ENCODE measurements at regions not wholly inside any gene's neighbourhood (a gene's known extent, or its start where the extent isn't known, plus 50 kb on each side); places are given as distances from the start of the nearest gene placed in this dataset.

DNA sequence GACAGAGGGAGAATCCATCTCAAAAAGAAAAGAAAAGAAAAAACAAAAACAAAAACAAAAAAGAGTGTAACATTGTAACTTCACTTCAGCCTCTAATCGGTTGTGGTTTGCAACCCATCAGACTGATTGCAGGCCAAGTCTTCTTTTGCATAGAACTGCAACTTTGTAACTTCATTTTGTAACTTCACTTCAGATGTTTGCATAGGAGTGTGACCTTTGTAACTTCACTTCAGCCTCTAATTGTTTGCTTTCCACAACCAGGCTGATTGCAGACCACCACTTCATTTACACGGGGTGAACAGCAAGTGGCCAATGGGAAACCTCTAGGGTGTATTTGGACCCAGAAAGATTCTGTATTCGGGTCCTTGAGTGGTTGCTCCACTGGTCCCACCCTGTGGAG lies 79.1 kb upstream of the CHMP2B start:
- ATAC-seq = no peak
- TF ChIP-seq, protein P1, sequence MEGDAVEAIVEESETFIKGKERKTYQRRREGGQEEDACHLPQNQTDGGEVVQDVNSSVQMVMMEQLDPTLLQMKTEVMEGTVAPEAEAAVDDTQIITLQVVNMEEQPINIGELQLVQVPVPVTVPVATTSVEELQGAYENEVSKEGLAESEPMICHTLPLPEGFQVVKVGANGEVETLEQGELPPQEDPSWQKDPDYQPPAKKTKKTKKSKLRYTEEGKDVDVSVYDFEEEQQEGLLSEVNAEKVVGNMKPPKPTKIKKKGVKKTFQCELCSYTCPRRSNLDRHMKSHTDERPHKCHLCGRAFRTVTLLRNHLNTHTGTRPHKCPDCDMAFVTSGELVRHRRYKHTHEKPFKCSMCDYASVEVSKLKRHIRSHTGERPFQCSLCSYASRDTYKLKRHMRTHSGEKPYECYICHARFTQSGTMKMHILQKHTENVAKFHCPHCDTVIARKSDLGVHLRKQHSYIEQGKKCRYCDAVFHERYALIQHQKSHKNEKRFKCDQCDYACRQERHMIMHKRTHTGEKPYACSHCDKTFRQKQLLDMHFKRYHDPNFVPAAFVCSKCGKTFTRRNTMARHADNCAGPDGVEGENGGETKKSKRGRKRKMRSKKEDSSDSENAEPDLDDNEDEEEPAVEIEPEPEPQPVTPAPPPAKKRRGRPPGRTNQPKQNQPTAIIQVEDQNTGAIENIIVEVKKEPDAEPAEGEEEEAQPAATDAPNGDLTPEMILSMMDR (IDR thresholded peaks at IDR 0.05) = no peak

GRCh38 chr3:87147562-87147961 lies 79.5 kb upstream of the CHMP2B start:
- no peaks in the 10 kb centered on the region for H3K9me3 ChIP-seq
- no peak overlapping the region for H3K4me3 ChIP-seq
- WGBS, 3 donors = 83 to 88% (median 88%) methylated on average over 8 of the region's 8 CpGs
- H3K36me3 ChIP-seq (ENCODE audit: insufficient read depth in 1 of 2, low read depth in 1 of 2) = no peaks in the 10 kb centered on the region
- no peaks in the 10 kb centered on the region for H3K27me3 ChIP-seq (ENCODE audit: insufficient read depth in 3 of 3, low read length in 2 of 3)
- no peaks in the 10 kb centered on the region for H3K4me1 ChIP-seq
- TF ChIP-seq, protein P1 (IDR thresholded peaks at IDR 0.05) = no peak
- ATAC-seq (no peak), DNase-seq (no peak)
- intact Hi-C loops (cut with DNase I) = no loop called here
- H3K27ac ChIP-seq = no peak overlapping the region

More for the DNA sequence above, 79.1 kb upstream of the CHMP2B start:
- no peaks in the 10 kb centered on the region for H3K9me3 ChIP-seq
- 79 to 84% (median 81%) methylated on average over 3 of the region's 3 CpGs for WGBS, 3 donors
- intact Hi-C loops (cut with DNase I) = no loop called here
- no peak for DNase-seq
- H3K4me3 ChIP-seq = no peak overlapping the region
- H3K4me1 ChIP-seq = no peaks in the 10 kb centered on the region
- no peak overlapping the region for H3K27ac ChIP-seq
- H3K36me3 ChIP-seq (ENCODE audit: insufficient read depth in 1 of 2, low read depth in 1 of 2) = no peaks in the 10 kb centered on the region
- H3K27me3 ChIP-seq (ENCODE audit: insufficient read depth in 3 of 3, low read length in 2 of 3) = no peaks in the 10 kb centered on the region

DNA sequence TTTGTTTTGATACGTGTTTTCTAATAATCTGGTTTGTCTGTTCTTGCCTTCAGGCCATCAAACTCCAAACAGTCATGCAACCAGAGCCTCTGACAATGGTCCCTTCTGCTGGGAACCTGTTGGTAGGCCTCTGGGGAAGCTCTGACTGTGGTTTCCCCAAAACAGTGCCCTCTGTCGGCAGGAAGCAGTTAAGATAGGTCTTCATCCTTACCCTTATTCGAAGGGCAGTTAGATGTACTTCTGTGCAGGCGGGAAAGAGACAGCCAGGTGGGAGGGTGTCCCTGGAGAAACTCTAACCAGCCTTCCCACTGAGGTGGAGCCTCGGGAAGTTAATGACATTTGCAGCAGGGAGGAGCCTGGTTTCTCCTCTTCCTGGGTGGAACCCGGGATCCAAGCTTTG lies 81.6 kb upstream of the CHMP2B start:
- TF ChIP-seq, protein P1 (IDR thresholded peaks at IDR 0.05) = no peak
- H3K4me3 ChIP-seq = no peak overlapping the region
- no peak for ATAC-seq
- H3K36me3 ChIP-seq (ENCODE audit: insufficient read depth in 1 of 2, low read depth in 1 of 2) = no peaks in the 10 kb centered on the region
- peaks cover 0 to 2% (median 0%) of the 10 kb centered on the region in 3 donors for H3K27me3 ChIP-seq (ENCODE audit: insufficient read depth in 3 of 3, low read length in 2 of 3)
- 52 to 63% (median 54%) methylated on average over 6 of the region's 6 CpGs for WGBS, 3 donors
- no peaks in the 10 kb centered on the region for H3K4me1 ChIP-seq
- intact Hi-C loops (cut with DNase I) = no loop called here
- no peak for DNase-seq
- H3K27ac ChIP-seq = no peak overlapping the region
- peaks cover 9% of the 10 kb centered on the region for H3K9me3 ChIP-seq

GRCh38 chr3:87136066-87136596 lies 91.0 kb upstream of the CHMP2B start:
- Histone ChIP-seq H3K27ac (no peak overlapping the region), H3K4me1 (no peaks in the 10 kb centered on the region), H3K4me3 (no peak overlapping the region), H3K9me3 (peaks cover 4% of the 10 kb centered on the region), H3K27me3 (ENCODE audit: insufficient read depth in 3 of 3, low read length in 2 of 3) (peaks cover 0 to under 1% (median 0%) of the 10 kb centered on the region in 3 donors), H3K36me3 (ENCODE audit: insufficient read depth in 1 of 2, low read depth in 1 of 2) (no peaks in the 10 kb centered on the region)
- ATAC-seq = no peak
- TF ChIP-seq, protein P1 (IDR thresholded peaks at IDR 0.05) = no peak
- 56 to 74% (median 67%) methylated on average over 2 of the region's 2 CpGs for WGBS, 3 donors
- intact Hi-C loops (cut with DNase I) = no loop called here
- no peak for DNase-seq

- WGBS, 3 donors = 67 to 91% (median 71%) methylated on average over 3 of the region's 3 CpGs
- H3K4me1 ChIP-seq = no peaks in the 10 kb centered on the region
- no peak overlapping the region for H3K27ac ChIP-seq
- ATAC-seq = no peak
- no peaks in the 10 kb centered on the region for H3K36me3 ChIP-seq (ENCODE audit: insufficient read depth in 1 of 2, low read depth in 1 of 2)
- intact Hi-C loops (cut with DNase I) = no loop called here
- DNase-seq = no peak
- H3K4me3 ChIP-seq = no peak overlapping the region
- H3K9me3 ChIP-seq = no peaks in the 10 kb centered on the region
- no peaks in the 10 kb centered on the region for H3K27me3 ChIP-seq (ENCODE audit: insufficient read depth in 3 of 3, low read length in 2 of 3)
- TF ChIP-seq, protein P1 (IDR thresholded peaks at IDR 0.05) = no peak
Measured at GRCh38 chr3:87135412-87135811, 91.7 kb upstream of the CHMP2B start.

Data from psoas muscle (tissue), 7 donors.